ENCODE measurements at regions not wholly inside any gene's neighbourhood (a gene's known extent, or its start where the extent isn't known, plus 50 kb on each side); places are given as distances from the start of the nearest gene placed in this dataset.

DNA sequence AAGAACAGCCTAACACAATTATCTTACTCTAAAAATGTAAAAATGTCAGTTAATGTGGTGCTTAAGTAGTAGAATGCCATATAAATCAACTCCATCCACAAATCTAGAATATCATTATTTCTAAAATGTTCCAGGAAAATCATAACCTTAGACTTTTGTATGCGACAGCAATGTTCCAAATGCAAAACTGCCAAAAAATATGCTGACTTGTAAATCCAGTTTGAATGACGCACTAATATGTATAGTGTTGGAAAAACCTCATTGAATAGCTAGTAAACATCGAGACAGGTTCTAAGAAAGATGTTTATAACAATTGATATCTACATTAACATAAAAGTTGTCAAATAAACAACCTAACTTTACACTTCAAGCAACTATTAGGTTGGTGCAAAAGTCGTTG lies 469.1 kb upstream of the PRICKLE1 start:
- no peak for TF ChIP-seq POLR2A (IDR thresholded peaks at IDR 0.05; ENCODE audit: low read depth, low read length)
- TF ChIP-seq, protein P1, sequence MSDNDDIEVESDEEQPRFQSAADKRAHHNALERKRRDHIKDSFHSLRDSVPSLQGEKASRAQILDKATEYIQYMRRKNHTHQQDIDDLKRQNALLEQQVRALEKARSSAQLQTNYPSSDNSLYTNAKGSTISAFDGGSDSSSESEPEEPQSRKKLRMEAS (IDR thresholded peaks at IDR 0.05; ENCODE audit: insufficient read depth, insufficient read length): no peak
- TF ChIP-seq, protein P2, sequence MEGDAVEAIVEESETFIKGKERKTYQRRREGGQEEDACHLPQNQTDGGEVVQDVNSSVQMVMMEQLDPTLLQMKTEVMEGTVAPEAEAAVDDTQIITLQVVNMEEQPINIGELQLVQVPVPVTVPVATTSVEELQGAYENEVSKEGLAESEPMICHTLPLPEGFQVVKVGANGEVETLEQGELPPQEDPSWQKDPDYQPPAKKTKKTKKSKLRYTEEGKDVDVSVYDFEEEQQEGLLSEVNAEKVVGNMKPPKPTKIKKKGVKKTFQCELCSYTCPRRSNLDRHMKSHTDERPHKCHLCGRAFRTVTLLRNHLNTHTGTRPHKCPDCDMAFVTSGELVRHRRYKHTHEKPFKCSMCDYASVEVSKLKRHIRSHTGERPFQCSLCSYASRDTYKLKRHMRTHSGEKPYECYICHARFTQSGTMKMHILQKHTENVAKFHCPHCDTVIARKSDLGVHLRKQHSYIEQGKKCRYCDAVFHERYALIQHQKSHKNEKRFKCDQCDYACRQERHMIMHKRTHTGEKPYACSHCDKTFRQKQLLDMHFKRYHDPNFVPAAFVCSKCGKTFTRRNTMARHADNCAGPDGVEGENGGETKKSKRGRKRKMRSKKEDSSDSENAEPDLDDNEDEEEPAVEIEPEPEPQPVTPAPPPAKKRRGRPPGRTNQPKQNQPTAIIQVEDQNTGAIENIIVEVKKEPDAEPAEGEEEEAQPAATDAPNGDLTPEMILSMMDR (IDR thresholded peaks at IDR 0.05; ENCODE audit: extremely low read depth in 1 of 2, insufficient read depth in 1 of 2, low read depth in 1 of 2, low read length in 2 of 2): no peak

Measured in endothelial cell of umbilical vein (primary cell).